GM12878 (cell line): ENCODE measurements at regions not wholly inside any gene's neighbourhood (a gene's known extent, or its start where the extent isn't known, plus 50 kb on each side); places are given as distances from the start of the nearest gene placed in this dataset.

Source experiments
- ATAC-seq: fragments of 200-7000 bp; cut with Tn5 transposase; 3 replicates; pipeline ENCODE4 v1.9.1; 2020; ENCODE audit warnings: mild to moderate bottlenecking, moderate library complexity
- BruUV-seq: library from RNA; stranded (reverse); fragments of 400-500 nt; replicated peaks from 2 replicates; lab custom pipeline; 2021; lab: Mats Ljungman, UMichigan
- CTCF ChIA-PET: fragments of 300-600 bp; sonication (Branson Sonifier 250); formaldehyde crosslinking; extraction: SDS; loops from one replicate; lab custom pipeline; 2021; ENCODE audit warnings: inconsistent platforms; lab: Yijun Ruan, JAX
- POLR2A ChIA-PET: fragments of 350-600 bp; formaldehyde crosslinking; extraction: SDS; loops from one replicate; lab custom pipeline; 2021; ENCODE audit warnings: inconsistent platforms; lab: Charles Lee
- RAD21 ChIA-PET: fragments of 300-600 bp; sonication (Branson Sonifier 250); formaldehyde crosslinking; loops from one replicate; lab custom pipeline; 2023; ENCODE audit warnings: antibody characterized with exemption; ENCODE audit not compliant: unreplicated experiment; lab: Charles Lee
- SMC1A ChIA-PET: fragments of 300-600 bp; sonication (Branson Sonifier 250); formaldehyde crosslinking; loops from one replicate; lab custom pipeline; 2023; ENCODE audit not compliant: unreplicated experiment, uncharacterized antibody; lab: Charles Lee
- DNase-seq: peaks from one replicate; pipeline ENCODE4 v3.0.0-alpha.2; 2011; ENCODE audit warnings: low read depth, low spot score
- FAIRE-seq: peaks from 3 replicates; lab custom pipeline; 2011; peaks lifted over from hg19 to GRCh38; lab: Jason Lieb, UNC
- H2AFZ ChIP-seq: 2 replicates; pipeline ENCODE4 v1.6.0; 2011; ENCODE audit warnings: low read depth, low read length, control low read depth; ENCODE audit not compliant: control insufficient read depth
- H3K27ac ChIP-seq: 2 replicates; pipeline ENCODE4 v1.5.1; 2011; ENCODE audit warnings: control low read depth; ENCODE audit not compliant: control insufficient read depth, insufficient read depth
- H3K27me3 ChIP-seq, 2 experiments: replicated peaks in 1 of 2; 2 replicates each; pipeline versions ENCODE4 v1.6.0 to v1.6.1; 2011; ENCODE audit warnings: low read length in 1 of 2; ENCODE audit not compliant: control insufficient read depth in 2 of 2, insufficient read depth in 2 of 2
- H3K36me3 ChIP-seq, 2 experiments: 2 replicates each; pipeline ENCODE4 v1.5.1; 2011; ENCODE audit warnings: low read length in 1 of 2; ENCODE audit not compliant: control insufficient read depth in 2 of 2, insufficient read depth in 2 of 2
- H3K4me1 ChIP-seq: 2 replicates; pipeline ENCODE4 v1.6.1; 2011; ENCODE audit warnings: mild to moderate bottlenecking, low read length, moderate library complexity, mixed read lengths; ENCODE audit not compliant: control insufficient read depth, insufficient read depth
- H3K4me2 ChIP-seq: 2 replicates; pipeline ENCODE4 v1.6.0; 2011; ENCODE audit warnings: control low read depth; ENCODE audit not compliant: control insufficient read depth, insufficient read depth
- H3K4me3 ChIP-seq: fragments of 200-600 bp; sonication (generic); 2 replicates; pipeline ENCODE4 v1.5.1; 2016
- H3K79me2 ChIP-seq: 2 replicates; pipeline ENCODE4 v1.6.0; 2011; ENCODE audit warnings: low read length; ENCODE audit not compliant: control insufficient read depth, insufficient read depth
- H3K9ac ChIP-seq: 2 replicates; pipeline ENCODE4 v1.8.0; 2011; ENCODE audit warnings: low read length, control low read depth, mixed read lengths; ENCODE audit not compliant: control insufficient read depth, insufficient read depth
- H3K9me3 ChIP-seq: replicated peaks from 3 replicates; pipeline ENCODE4 v1.5.1; 2011; ENCODE audit warnings: mild to moderate bottlenecking, low read length; ENCODE audit not compliant: control insufficient read depth, insufficient read depth
- H4K20me1 ChIP-seq: 2 replicates; pipeline ENCODE4 v1.6.0; 2011; ENCODE audit not compliant: control insufficient read depth, insufficient read depth
- EGR1 ChIP-seq, 2 experiments: IDR thresholded peaks; 1 replicate in 1 of 2; 2 replicates in 1 of 2; pipeline ENCODE4 v1.6.1; 2011 to 2012; ENCODE audit warnings: low read depth in 2 of 2, low read length in 2 of 2, borderline replicate concordance in 1 of 2, mild to moderate bottlenecking in 1 of 2, moderate library complexity in 1 of 2
- FOXM1 ChIP-seq: IDR thresholded peaks from 2 replicates; pipeline ENCODE4 v1.6.1; 2012; ENCODE audit warnings: low read depth, mild to moderate bottlenecking, inconsistent platforms, low read length, moderate library complexity
- GATAD2B ChIP-seq: fragments of 450-650 bp; conservative IDR thresholded peaks from 2 replicates; pipeline ENCODE4 v1.6.1; 2017; ENCODE audit warnings: low read depth, mild to moderate bottlenecking, moderate library complexity
- MTA3 ChIP-seq: IDR thresholded peaks from 2 replicates; pipeline ENCODE4 v1.6.1; 2012; ENCODE audit warnings: low read length, inconsistent platforms, borderline replicate concordance
- POLR2AphosphoS2 ChIP-seq: IDR thresholded peaks from 2 replicates; pipeline ENCODE4 v1.6.1; 2011; ENCODE audit warnings: low read depth, mild to moderate bottlenecking, low read length, improper control_type of control experiment, moderate library complexity
- RAD51 ChIP-seq: fragments of 450-650 bp; IDR thresholded peaks from 2 replicates; pipeline ENCODE4 v1.6.1; 2016; ENCODE audit warnings: moderate library complexity, mild to moderate bottlenecking, inconsistent platforms
- SMC3 ChIP-seq: IDR thresholded peaks from 2 replicates; pipeline ENCODE4 v1.6.1; 2011; ENCODE audit warnings: low read length, improper control_type of control experiment, borderline replicate concordance
- SP1 ChIP-seq: IDR thresholded peaks from one replicate; pipeline ENCODE4 v1.6.1; 2011; ENCODE audit warnings: low read depth, low read length
- WGBS: methylation state at CpG from one replicate; pipeline ENCODE4 v1.1.6; 2016; ENCODE audit warnings: low lambda C conversion rate; ENCODE audit not compliant: insufficient replicate concordance, insufficient coverage; ENCODE audit errors: missing lambda C conversion rate; 5-methylcytosine and 5-hydroxymethylcytosine counted together
- in situ Hi-C: fragments of 300-500 bp; cut with MboI; formaldehyde crosslinking; loops from 9 replicates; pipeline ENCODE4 v1.14.3; 2018; ENCODE audit warnings: mixed read lengths
- intact Hi-C: fragments of 100-400 bp; cut with micrococcal nuclease; formaldehyde crosslinking; loops from one replicate; pipeline ENCODE4 v1.14.2; 2022; ENCODE audit not compliant: unreplicated experiment

DNA sequence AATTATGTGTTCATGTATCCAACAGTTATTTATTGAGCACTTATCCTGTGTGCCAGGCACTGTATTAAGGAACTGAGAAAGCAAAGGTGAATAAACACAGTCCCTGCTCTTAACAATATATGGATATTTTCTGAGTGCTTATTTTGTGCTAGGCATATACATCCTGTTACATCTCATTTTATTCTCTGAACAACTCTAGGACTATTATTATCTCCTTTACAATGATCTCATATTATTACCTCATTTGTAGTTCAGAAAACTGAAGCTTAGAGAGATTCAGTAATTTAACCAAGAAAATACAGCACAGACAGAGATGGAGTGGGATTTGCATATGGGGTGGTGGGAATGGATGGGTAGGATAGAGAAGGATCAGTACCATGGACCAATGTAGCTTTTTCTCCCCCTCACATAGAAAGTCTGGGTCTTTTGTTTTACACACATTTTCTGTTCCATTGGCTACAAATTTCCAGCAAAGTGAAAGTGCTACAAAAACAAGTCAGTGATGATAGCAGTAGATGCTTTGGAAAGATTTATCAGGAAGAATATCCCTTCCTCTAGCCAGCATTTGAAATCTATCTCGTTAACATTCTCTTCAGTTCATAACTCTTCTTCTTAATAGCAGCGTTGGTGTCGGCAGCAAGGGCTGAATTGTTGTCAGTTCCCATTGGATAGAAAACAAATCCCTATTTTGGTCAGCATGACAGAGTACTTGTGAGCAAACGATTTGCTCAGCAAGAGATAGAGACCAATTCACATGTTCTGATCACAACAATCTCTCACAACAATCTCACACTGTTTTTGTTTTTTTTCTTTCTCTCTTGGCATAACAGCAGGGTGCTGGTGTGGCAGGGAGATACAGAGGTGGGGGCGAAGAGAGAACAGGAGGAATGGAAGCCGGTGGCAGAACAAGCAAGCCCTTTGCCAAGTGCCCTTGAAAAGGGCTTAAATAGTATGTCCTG lies 102.2 kb upstream of the KCTD1 start (continued):
- TF ChIP-seq EGR1 (IDR thresholded peaks at IDR 0.05; ENCODE audit: borderline replicate concordance in 1 of 2, low read depth in 2 of 2, low read length in 2 of 2) = no peak
- no peak for TF ChIP-seq SMC3
- no peak for TF ChIP-seq FOXM1
- TF ChIP-seq POLR2AphosphoS2 = no peak
- no peak for TF ChIP-seq RAD51
- no peak for TF ChIP-seq SP1

DNA sequence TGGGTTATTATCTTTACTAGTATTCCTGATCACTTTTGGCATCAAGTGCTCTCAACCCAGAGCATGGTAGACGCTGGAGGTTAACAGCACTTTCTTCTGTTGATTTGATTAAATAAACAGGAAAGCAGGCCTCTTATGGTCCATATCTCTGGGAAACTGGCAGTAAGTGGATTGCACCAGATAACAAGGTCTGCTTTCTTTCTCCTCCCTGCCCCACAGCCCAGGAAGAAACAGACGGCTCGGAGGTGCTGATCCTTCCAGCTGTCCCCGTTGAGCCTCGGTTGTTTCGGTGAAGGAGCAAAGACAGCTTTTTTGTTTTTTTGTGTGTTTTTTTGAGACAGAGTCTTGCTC lies 100.8 kb upstream of the KCTD1 start:
- Histone ChIP-seq H3K9me3 (no peaks in the 10 kb centered on the region), H4K20me1 (no peaks in the 10 kb centered on the region), H2AFZ (no peak overlapping the region), H3K36me3 (no peaks in the 10 kb centered on the region), H3K79me2 (no peaks in the 10 kb centered on the region), H3K4me2 (no peak overlapping the region; the same call in 1 of the 2 replicates), H3K4me3 (no peak overlapping the region), H3K27me3 (peaks cover 2 to 11% of the 10 kb centered on the region in 2 experiments), H3K4me1 (peaks cover 8% of the 10 kb centered on the region), H3K9ac (no peak overlapping the region), H3K27ac (no peak overlapping the region)
- intact Hi-C loops = loop anchor here (1.0 to 5.0 kb wide), 4 partner anchors 102 to 342 kb away; partner anchors contain the start of gene KCTD1
- no TSS peak for BruUV-seq
- in situ Hi-C loops = loop anchor here (5.0 kb wide), 2 partner anchors 242 to 342 kb away; no protein-coding TSS in a partner anchor
- TF ChIP-seq MTA3 (no peak), GATAD2B (no peak)
- FAIRE-seq (no peak), DNase-seq (no peak), ATAC-seq (no peak)
- ChIA-PET CTCF (interaction anchor here (0.5 to 3.1 kb wide), 14 partner anchors 12 to 498 kb away, joined by 3 to 35 read pairs (median 3); no protein-coding TSS in a partner anchor), RAD21 (interaction anchor here (0.6 to 2.4 kb wide), 4 partner anchors 100 to 243 kb away, joined by 3 to 12 read pairs (median 4); no protein-coding TSS in a partner anchor), POLR2A (no interaction called here), SMC1A (interaction anchor here (1.1 to 2.5 kb wide), 6 partner anchors 103 to 341 kb away, joined by 3 to 18 read pairs (median 6); no protein-coding TSS in a partner anchor)
- WGBS = 50% methylated on average over 6 of the region's 6 CpGs
